D721Med (cell line): ENCODE measurements at regions not wholly inside any gene's neighbourhood (a gene's known extent, or its start where the extent isn't known, plus 50 kb on each side); places are given as distances from the start of the nearest gene placed in this dataset.
A peak's percentile ranks its signal among the peaks of the same experiment; 100 is the strongest.
"Not testable (repeated sequence)": the region's sequence is repeated elsewhere in the genome, so short reads cannot be mapped to it uniquely, and the experiment has no call there.

Source experiments
- DNase-seq: peaks from one replicate; pipeline ENCODE4 v3.0.0; 2011; ENCODE audit warnings: low spot score; ENCODE audit not compliant: insufficient read length
- FAIRE-seq: peaks from 2 replicates; lab custom pipeline; 2011; peaks lifted over from hg19 to GRCh38; lab: Jason Lieb, UNC
- TF ChIP-seq, protein P1 (sequence below): IDR thresholded peaks from 2 replicates; pipeline ENCODE4 v1.5.1; 2012; ENCODE audit warnings: mild to moderate bottlenecking, control low read depth; ENCODE audit not compliant: insufficient read depth; ENCODE audit errors: missing control alignments

DNA sequence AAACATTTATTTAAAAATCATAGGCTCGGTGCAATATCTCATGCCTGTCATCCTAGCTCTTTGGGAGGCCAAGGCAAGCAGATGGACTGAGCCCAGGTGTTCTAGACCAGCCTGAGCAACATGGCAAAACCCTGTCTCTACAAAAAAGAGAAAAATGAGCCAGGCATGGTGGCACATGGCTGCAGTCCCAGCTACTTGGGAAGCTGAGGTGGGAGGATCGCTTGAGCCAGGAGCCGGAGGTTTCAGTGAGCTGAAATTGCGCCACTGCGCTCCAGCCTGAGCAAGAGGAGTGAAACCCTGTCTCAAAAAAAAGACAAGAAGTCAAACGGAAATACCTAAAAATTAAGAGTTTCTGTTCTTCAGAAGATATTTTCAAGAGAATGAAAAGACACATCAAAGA is 122.3 kb downstream of the RSL24D1 start:
- FAIRE-seq (no peak), DNase-seq (no peak)
- TF ChIP-seq, protein P1, sequence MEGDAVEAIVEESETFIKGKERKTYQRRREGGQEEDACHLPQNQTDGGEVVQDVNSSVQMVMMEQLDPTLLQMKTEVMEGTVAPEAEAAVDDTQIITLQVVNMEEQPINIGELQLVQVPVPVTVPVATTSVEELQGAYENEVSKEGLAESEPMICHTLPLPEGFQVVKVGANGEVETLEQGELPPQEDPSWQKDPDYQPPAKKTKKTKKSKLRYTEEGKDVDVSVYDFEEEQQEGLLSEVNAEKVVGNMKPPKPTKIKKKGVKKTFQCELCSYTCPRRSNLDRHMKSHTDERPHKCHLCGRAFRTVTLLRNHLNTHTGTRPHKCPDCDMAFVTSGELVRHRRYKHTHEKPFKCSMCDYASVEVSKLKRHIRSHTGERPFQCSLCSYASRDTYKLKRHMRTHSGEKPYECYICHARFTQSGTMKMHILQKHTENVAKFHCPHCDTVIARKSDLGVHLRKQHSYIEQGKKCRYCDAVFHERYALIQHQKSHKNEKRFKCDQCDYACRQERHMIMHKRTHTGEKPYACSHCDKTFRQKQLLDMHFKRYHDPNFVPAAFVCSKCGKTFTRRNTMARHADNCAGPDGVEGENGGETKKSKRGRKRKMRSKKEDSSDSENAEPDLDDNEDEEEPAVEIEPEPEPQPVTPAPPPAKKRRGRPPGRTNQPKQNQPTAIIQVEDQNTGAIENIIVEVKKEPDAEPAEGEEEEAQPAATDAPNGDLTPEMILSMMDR = no peak

DNA sequence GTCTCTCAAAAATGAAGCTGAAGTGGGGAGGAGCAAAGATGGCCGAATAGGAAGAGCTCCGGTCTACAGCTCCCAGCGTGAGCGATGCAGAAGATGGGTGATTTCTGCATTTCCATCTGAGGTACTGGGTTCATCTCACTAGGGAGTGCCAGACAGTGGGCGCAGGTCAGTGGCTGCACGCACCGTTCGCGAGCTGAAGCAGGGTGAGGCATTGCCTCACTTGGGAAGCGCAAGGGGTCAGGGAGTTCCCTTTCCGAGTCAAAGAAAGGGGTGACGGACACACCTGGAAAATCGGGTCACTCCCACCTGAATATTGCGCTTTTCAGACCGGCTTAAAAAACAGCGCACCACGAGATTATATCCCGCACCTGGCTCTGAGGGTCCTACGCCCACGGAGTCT is 132.8 kb downstream of the RSL24D1 start:
- DNase-seq, FAIRE-seq: not testable (repeated sequence)

DNA sequence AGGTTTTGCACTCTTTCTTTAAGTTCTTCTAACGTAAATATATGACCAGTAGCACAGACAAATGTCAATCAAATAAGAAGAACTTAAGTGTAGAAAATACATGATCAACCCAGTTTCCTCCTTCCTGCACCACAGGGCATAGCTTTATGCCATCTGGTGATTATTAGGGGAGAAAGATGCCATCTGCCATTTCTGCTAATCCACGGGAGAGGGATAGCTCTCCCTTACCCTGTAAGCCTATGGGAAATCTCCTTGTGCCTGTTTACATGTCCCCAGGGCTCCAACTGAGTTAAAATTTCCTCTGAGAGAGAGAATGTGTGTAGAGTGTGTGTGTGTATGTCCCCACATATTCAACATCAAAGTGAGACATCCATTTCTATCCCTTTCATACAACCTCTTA is 135.9 kb downstream of the RSL24D1 start:
- TF ChIP-seq, protein P1 = no peak
- peak; percentile 92 for FAIRE-seq
- DNase-seq = peak; percentile 29

DNA sequence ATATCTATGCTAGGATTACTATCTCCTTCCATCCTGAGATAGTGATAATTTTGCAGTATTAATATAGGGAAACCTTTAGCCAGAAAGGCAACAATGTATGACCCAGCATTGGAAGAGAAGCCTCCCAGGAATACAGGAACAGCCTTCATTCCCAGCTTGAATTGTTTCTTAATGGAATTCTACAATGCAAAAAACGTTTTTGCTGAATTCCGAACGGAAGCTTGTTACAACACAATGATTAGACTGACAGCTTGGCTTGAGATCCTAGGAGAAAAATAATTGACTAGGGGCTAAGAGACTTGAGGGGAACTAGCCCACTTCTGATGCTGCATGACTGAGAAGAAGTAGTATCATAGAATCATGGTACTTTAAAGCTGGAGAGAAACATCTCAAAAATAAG is 140.2 kb downstream of the RSL24D1 start:
- no peak for DNase-seq
- FAIRE-seq = no peak

DNA sequence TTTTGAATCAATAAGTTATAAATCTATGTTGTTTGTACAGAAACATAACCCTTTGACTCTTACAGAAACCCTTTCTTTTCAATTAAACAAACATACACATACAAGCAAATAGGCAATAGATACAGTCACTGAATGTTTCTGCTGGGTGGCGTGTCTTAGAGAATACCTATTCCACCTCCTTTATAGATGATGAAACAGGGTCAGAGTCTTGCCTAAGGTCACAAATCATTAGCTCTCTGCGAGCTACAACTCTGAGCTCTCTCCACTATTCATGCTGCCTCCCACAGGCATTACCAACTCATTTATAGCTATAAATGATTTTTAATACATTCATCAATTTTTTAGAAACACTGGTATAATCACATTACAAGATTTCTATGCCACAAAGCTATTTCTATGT is 152.6 kb downstream of the RSL24D1 start:
- DNase-seq (no peak), FAIRE-seq (no peak)
- TF ChIP-seq, protein P1 = no peak

More for the DNA sequence above, 140.2 kb downstream of the RSL24D1 start:
- TF ChIP-seq, protein P1 = no peak

DNA sequence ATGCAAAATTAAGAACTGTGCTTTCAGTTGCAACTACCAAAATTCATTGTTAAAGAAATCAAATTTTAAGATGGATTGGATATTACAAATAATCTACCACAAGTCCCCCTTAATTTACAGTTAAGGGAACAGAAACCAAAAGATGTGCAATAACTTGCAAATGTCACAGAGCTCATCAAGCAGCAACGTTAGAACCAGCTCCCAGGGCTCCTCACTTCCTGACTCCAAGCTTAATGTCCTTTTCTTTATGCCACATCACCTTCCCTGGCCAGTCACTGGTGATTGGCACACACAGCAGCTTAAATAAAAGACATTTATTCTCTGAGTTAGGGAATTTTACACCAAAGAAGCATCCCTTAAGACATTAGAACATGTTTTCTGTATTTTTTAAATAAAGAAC is 159.7 kb downstream of the RSL24D1 start:
- TF ChIP-seq, protein P1 = no peak
- no peak for FAIRE-seq
- DNase-seq = no peak

DNA sequence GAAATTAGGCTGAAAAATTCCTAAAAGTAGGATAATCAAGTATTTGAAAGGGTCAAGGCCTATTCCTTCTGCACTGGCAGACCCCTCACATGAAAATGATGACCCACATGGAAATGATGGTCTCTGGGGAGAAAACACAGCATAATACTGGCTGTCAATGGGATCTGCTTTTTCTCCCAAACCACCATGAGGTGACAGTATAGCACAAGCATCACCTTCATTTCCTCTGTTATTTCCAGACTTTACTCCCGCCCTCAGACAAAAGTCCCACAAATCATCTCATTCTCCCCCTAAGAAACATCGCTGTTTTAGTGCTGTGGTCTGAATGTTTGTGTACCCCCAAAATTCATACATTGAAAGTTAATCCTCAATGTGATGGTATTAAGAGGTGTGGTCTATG is 161.0 kb downstream of the RSL24D1 start:
- DNase-seq (no peak), FAIRE-seq (no peak)
- TF ChIP-seq, protein P1 = peak; percentile 17

DNA sequence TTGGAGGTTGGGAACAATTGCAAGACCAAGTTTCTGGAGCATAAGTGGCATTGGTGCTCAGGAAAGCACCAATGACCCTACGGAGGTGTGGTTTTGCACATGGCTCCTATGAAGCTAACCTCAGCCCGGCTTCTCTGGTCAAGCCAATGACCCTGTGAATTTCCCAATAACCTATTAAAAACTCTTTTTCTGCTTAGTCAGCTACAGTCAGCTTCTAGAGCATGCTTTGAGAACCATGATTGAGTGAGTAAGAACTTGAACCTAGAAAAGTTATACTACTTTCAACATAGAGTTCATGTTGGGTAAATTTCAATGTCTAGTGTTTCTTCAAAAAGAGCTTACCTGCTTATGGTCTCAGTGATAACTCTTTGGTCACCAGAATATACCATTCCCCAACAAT is 163.2 kb downstream of the RSL24D1 start:
- no peak for FAIRE-seq

More for the DNA sequence above, 163.2 kb downstream of the RSL24D1 start:
- TF ChIP-seq, protein P1 = no peak
- DNase-seq = no peak
